ENCODE measurements at regions not wholly inside any gene's neighbourhood (a gene's known extent, or its start where the extent isn't known, plus 50 kb on each side); places are given as distances from the start of the nearest gene placed in this dataset.
A peak's percentile ranks its signal among the peaks of the same experiment; 100 is the strongest.

DNA sequence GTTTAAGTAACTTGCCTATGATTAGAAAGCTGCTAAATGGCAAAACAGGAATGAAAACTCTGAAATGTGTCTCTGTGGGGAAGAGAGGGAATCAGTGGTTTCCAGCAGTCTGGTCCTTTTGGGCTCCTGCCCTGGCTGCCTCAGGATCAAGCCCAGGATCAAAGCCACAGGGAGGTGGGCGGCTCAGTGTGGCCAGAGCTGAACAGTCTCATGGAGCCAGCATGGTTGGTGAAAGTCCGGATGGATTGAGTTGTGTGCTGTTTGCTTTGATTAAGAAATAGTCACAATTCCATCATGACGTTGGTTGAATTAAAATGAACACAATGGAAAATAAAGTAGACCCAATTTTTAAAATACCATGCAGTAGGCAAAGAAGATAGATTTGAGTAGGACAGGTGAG, 344.2 kb downstream of the LPIN1 start:
- H3K4me1 ChIP-seq (ENCODE audit: control insufficient read depth, insufficient read depth, low read length) = peaks cover 2% of the 10 kb centered on the region; the same call in 1 of the 2 replicates
- H3K27ac ChIP-seq (ENCODE audit: low read length) = no peak overlapping the region
- H3K36me3 ChIP-seq (ENCODE audit: control insufficient read depth, insufficient read depth, low read length) = no peaks in the 10 kb centered on the region
- WGBS (ENCODE audit: insufficient coverage, insufficient read length) = no CpG with 5 or more reads among the region's 3 CpGs
- no peaks in the 10 kb centered on the region for H3K9me3 ChIP-seq (ENCODE audit: control insufficient read depth, insufficient read depth, low read length)
- DNase-seq (ENCODE audit: low read depth, low spot score) = no peak
- no peaks in the 10 kb centered on the region for H3K27me3 ChIP-seq (ENCODE audit: control insufficient read depth, insufficient read depth, low read length)
- no peak overlapping the region for H3K4me3 ChIP-seq (ENCODE audit: low read length)

DNA sequence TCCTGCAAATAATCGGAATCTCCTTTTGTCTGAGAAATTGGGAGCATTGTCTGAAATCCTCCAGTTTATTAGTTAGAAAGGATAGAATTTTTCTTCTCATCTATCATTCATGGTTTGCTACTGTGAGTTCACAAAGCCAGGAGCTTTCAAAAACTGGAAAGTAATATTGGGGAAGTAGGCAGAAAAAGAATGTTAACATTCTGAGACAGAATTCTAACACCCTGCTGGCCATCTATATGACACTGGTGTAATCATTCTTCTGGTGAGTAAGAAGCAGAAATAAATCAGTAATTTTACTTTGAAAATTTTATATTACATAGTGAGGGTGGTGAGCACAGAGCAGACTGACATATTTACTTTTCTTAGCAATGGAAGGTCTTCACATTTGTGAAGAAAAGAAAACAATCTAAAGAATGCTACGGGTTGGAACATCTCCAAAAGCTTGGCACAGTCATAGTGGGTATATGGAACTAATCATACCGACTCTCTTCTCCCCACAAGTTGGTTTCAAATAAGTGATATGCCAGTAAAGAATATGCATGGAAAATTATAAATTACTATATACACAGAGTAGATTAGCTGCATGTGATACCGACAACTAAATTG, 344.9 kb downstream of the LPIN1 start:
- Histone ChIP-seq H3K9me3 (ENCODE audit: control insufficient read depth, insufficient read depth, low read length) (no peaks in the 10 kb centered on the region), H3K36me3 (ENCODE audit: control insufficient read depth, insufficient read depth, low read length) (no peaks in the 10 kb centered on the region), H3K4me3 (ENCODE audit: low read length) (no peak overlapping the region), H3K4me1 (ENCODE audit: control insufficient read depth, insufficient read depth, low read length) (peaks cover 2% of the 10 kb centered on the region; the same call in 1 of the 2 replicates), H3K27me3 (ENCODE audit: control insufficient read depth, insufficient read depth, low read length) (no peaks in the 10 kb centered on the region), H3K27ac (ENCODE audit: low read length) (no peak overlapping the region)
- no peak for DNase-seq (ENCODE audit: low read depth, low spot score)
- no CpG with 5 or more reads among the region's 4 CpGs for WGBS (ENCODE audit: insufficient coverage, insufficient read length)

DNA sequence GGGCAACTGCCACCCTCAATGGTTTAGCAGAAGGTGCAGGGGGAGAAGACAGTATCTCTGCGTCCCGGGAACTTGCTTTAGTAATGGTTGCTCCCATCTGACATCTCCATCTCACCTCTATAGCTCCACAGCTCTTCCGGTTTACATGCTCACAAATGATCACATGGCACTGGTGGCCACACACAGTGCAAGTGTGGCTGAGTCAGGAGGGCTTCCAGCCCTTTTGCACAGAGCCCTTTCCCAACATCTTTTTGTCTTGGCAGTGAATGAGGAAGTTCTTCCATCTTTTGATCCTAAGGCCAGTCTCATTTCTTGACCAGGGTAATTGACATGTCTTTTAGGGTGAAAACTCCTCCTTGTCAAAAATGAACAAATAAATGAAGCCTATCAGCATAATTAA, 347.7 kb downstream of the LPIN1 start:
- H3K4me3 ChIP-seq (ENCODE audit: low read length) = no peak overlapping the region
- no peak overlapping the region for H3K27ac ChIP-seq (ENCODE audit: low read length)
- H3K4me1 ChIP-seq (ENCODE audit: control insufficient read depth, insufficient read depth, low read length) = peaks cover 4% of the 10 kb centered on the region; the same call in 1 of the 2 replicates
- H3K36me3 ChIP-seq (ENCODE audit: control insufficient read depth, insufficient read depth, low read length) = no peaks in the 10 kb centered on the region
- H3K27me3 ChIP-seq (ENCODE audit: control insufficient read depth, insufficient read depth, low read length) = no peaks in the 10 kb centered on the region
- no CpG with 5 or more reads among the region's 3 CpGs for WGBS (ENCODE audit: insufficient coverage, insufficient read length)
- H3K9me3 ChIP-seq (ENCODE audit: control insufficient read depth, insufficient read depth, low read length) = no peaks in the 10 kb centered on the region; the same call in 1 of the 2 replicates
- DNase-seq (ENCODE audit: low read depth, low spot score) = no peak

DNA sequence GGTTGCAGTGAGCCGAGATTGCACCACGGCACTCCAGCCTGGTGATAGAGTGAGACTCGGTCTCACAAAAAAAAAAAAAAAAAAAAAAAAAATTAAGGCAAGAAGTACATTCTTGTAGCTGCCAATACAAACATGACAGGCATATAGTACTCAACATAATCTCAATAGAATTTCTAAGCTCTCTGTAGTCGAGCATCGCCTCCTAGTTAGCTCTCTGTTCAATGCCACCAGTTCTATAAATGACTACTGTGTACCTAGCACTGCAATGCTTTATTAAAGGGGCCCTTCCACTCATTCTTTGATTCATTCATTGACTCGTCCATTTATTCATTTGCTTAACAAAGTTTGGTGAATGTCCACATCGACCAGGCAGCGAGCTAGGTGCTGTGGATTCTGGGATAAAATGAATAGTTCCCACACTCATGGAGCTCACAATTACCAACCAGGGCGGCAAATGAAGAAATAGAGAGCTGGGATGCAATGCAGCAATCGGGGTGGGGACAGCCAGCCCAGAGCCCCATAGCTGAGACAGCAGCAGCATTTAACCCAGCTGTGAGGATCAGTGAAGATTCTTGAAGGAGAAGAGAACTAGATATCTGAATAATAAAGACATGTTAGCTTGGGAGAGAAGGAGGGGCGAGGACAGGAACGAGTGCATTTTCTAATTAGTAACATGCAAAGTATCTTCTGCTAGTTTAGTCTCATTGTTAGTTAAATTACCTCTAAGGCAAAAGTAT, 349.8 kb downstream of the LPIN1 start:
- DNase-seq (ENCODE audit: low read depth, low spot score) = peak; percentile 45
- Histone ChIP-seq H3K9me3 (ENCODE audit: control insufficient read depth, insufficient read depth, low read length) (no peaks in the 10 kb centered on the region; the same call in 1 of the 2 replicates), H3K27ac (ENCODE audit: low read length) (no peak overlapping the region), H3K27me3 (ENCODE audit: control insufficient read depth, insufficient read depth, low read length) (no peaks in the 10 kb centered on the region), H3K4me1 (ENCODE audit: control insufficient read depth, insufficient read depth, low read length) (peaks cover 4% of the 10 kb centered on the region; the same call in 1 of the 2 replicates), H3K36me3 (ENCODE audit: control insufficient read depth, insufficient read depth, low read length) (no peaks in the 10 kb centered on the region), H3K4me3 (ENCODE audit: low read length) (no peak overlapping the region)
- WGBS (ENCODE audit: insufficient coverage, insufficient read length) = no CpG with 5 or more reads among the region's 12 CpGs

- DNase-seq (ENCODE audit: low read depth, low spot score) = no peak
- Histone ChIP-seq H3K4me1 (ENCODE audit: control insufficient read depth, insufficient read depth, low read length) (peaks cover 4% of the 10 kb centered on the region; the same call in 1 of the 2 replicates), H3K9me3 (ENCODE audit: control insufficient read depth, insufficient read depth, low read length) (no peaks in the 10 kb centered on the region; the same call in 1 of the 2 replicates), H3K27ac (ENCODE audit: low read length) (no peak overlapping the region), H3K4me3 (ENCODE audit: low read length) (no peak overlapping the region), H3K27me3 (ENCODE audit: control insufficient read depth, insufficient read depth, low read length) (no peaks in the 10 kb centered on the region), H3K36me3 (ENCODE audit: control insufficient read depth, insufficient read depth, low read length) (no peaks in the 10 kb centered on the region)
- WGBS (ENCODE audit: insufficient coverage, insufficient read length) = no CpG with 5 or more reads among the region's 7 CpGs
Measured at GRCh38 chr2:12096788-12097449, 350.5 kb downstream of the LPIN1 start.

DNA sequence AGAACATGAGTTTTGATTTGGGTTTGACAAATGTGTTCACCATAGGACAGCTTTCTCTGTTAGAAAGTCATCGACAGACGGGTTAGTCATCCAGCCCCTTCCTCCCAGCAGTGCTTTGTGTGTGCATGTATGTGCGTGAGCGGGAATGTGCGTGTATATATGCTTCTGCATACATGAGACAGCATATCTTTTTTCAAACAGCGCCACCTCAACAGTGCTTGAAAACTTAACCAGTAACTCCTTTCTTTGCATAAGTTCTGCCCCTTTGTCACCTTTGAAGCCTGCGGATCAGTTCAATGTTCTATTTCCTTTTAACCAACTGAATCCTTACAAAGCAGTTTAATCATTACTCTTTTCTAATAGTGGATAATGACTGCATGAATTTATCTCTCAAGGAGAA, 351.4 kb downstream of the LPIN1 start:
- no peaks in the 10 kb centered on the region for H3K27me3 ChIP-seq (ENCODE audit: control insufficient read depth, insufficient read depth, low read length)
- H3K36me3 ChIP-seq (ENCODE audit: control insufficient read depth, insufficient read depth, low read length) = no peaks in the 10 kb centered on the region
- no peak overlapping the region for H3K4me3 ChIP-seq (ENCODE audit: low read length)
- H3K9me3 ChIP-seq (ENCODE audit: control insufficient read depth, insufficient read depth, low read length) = no peaks in the 10 kb centered on the region; the same call in 1 of the 2 replicates
- peaks cover 4% of the 10 kb centered on the region; the same call in 1 of the 2 replicates for H3K4me1 ChIP-seq (ENCODE audit: control insufficient read depth, insufficient read depth, low read length)
- H3K27ac ChIP-seq (ENCODE audit: low read length) = no peak overlapping the region
- WGBS (ENCODE audit: insufficient coverage, insufficient read length) = no CpG with 5 or more reads among the region's 7 CpGs
- DNase-seq (ENCODE audit: low read depth, low spot score) = no peak

GRCh38 chr2:12099374-12099773, 352.9 kb downstream of the LPIN1 start:
- Histone ChIP-seq H3K27ac (ENCODE audit: low read length) (no peak overlapping the region), H3K4me3 (ENCODE audit: low read length) (no peak overlapping the region), H3K36me3 (ENCODE audit: control insufficient read depth, insufficient read depth, low read length) (no peaks in the 10 kb centered on the region), H3K4me1 (ENCODE audit: control insufficient read depth, insufficient read depth, low read length) (peaks cover 2% of the 10 kb centered on the region; the same call in 1 of the 2 replicates), H3K27me3 (ENCODE audit: control insufficient read depth, insufficient read depth, low read length) (no peaks in the 10 kb centered on the region), H3K9me3 (ENCODE audit: control insufficient read depth, insufficient read depth, low read length) (no peaks in the 10 kb centered on the region; the same call in 1 of the 2 replicates)
- WGBS (ENCODE audit: insufficient coverage, insufficient read length) = no CpG with 5 or more reads among the region's 3 CpGs
- no peak for DNase-seq (ENCODE audit: low read depth, low spot score)

GRCh38 chr2:12102679-12103078, 356.2 kb downstream of the LPIN1 start:
- no peak overlapping the region for H3K27ac ChIP-seq (ENCODE audit: low read length)
- no peaks in the 10 kb centered on the region; the same call in 1 of the 2 replicates for H3K9me3 ChIP-seq (ENCODE audit: control insufficient read depth, insufficient read depth, low read length)
- H3K4me1 ChIP-seq (ENCODE audit: control insufficient read depth, insufficient read depth, low read length) = peaks cover 2% of the 10 kb centered on the region; the same call in 1 of the 2 replicates
- H3K36me3 ChIP-seq (ENCODE audit: control insufficient read depth, insufficient read depth, low read length) = no peaks in the 10 kb centered on the region
- DNase-seq (ENCODE audit: low read depth, low spot score) = no peak
- no CpG with 5 or more reads among the region's 2 CpGs for WGBS (ENCODE audit: insufficient coverage, insufficient read length)
- H3K4me3 ChIP-seq (ENCODE audit: low read length) = no peak overlapping the region
- H3K27me3 ChIP-seq (ENCODE audit: control insufficient read depth, insufficient read depth, low read length) = no peaks in the 10 kb centered on the region

GRCh38 chr2:12105180-12105579, 358.7 kb downstream of the LPIN1 start:
- Histone ChIP-seq H3K4me1 (ENCODE audit: control insufficient read depth, insufficient read depth, low read length) (no peaks in the 10 kb centered on the region), H3K9me3 (ENCODE audit: control insufficient read depth, insufficient read depth, low read length) (no peaks in the 10 kb centered on the region), H3K36me3 (ENCODE audit: control insufficient read depth, insufficient read depth, low read length) (no peaks in the 10 kb centered on the region), H3K27ac (ENCODE audit: low read length) (no peak overlapping the region), H3K4me3 (ENCODE audit: low read length) (no peak overlapping the region), H3K27me3 (ENCODE audit: control insufficient read depth, insufficient read depth, low read length) (no peaks in the 10 kb centered on the region)
- no peak for DNase-seq (ENCODE audit: low read depth, low spot score)
- no CpG with 5 or more reads among the region's 10 CpGs for WGBS (ENCODE audit: insufficient coverage, insufficient read length)

DNA sequence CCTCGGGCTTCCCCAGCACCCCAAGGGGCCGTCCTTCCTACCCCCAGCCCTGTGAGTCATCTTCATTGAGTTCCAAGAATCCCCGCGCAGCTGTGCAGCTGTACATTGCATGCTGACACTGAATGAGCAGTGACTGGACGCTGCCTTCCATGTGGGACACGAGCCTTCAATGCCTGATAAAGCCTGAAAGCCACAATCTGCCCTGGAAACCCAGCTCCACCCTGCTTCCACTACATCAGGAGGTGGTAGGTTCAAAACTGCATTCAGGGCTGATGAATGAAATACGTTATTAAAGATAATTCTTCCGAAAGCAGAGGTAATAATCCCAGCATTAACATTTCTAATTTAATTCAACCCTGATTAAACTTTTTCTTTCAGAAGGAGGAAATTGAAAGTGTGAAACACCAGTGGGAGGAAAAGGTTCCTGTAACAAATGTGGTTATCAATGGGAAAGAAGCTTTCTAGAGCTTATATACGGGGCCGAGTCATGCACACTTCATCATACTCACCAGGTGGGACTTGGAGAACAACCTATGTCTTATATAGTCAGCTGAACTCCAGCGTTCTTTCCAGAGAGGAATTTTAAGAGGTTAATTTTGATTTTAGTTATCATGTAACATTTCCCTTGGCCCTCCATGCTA, 360.1 kb downstream of the LPIN1 start:
- Histone ChIP-seq H3K27me3 (ENCODE audit: control insufficient read depth, insufficient read depth, low read length) (no peaks in the 10 kb centered on the region), H3K4me3 (ENCODE audit: low read length) (no peak overlapping the region), H3K9me3 (ENCODE audit: control insufficient read depth, insufficient read depth, low read length) (no peaks in the 10 kb centered on the region), H3K27ac (ENCODE audit: low read length) (no peak overlapping the region), H3K4me1 (ENCODE audit: control insufficient read depth, insufficient read depth, low read length) (no peaks in the 10 kb centered on the region), H3K36me3 (ENCODE audit: control insufficient read depth, insufficient read depth, low read length) (no peaks in the 10 kb centered on the region)
- DNase-seq (ENCODE audit: low read depth, low spot score) = no peak
- WGBS (ENCODE audit: insufficient coverage, insufficient read length) = no CpG with 5 or more reads among the region's 11 CpGs

Measured in iPS DF 6.9 (cell line).